ENCODE measurements at regions not wholly inside any gene's neighbourhood (a gene's known extent, or its start where the extent isn't known, plus 50 kb on each side); places are given as distances from the start of the nearest gene placed in this dataset.
A peak's percentile ranks its signal among the peaks of the same experiment; 100 is the strongest.
"Not testable (repeated sequence)": the region's sequence is repeated elsewhere in the genome, so short reads cannot be mapped to it uniquely, and the experiment has no call there.

GRCh38 chr2:226086190-226086589 lies 686.7 kb downstream of the NYAP2 start:
- ATAC-seq (replicated peaks in 6 of 8): no peak
- Histone ChIP-seq H3K4me1 (replicated peaks in 1 of 2) (no peaks in the 10 kb centered on the region), H3K4me3 (no peak overlapping the region), H3K27ac (no peak overlapping the region)
- in situ Hi-C loops (cut with MboI; ENCODE audit: low pct_unique_long_range_greater_than_20kb in 2 of 9, low sequenced_read_pairs in 9 of 9, unreplicated experiment in 9 of 9): no loop called here
- WGBS, 10 experiments: 0 to 33% (median 15%) methylated on average over 1 of the region's 1 CpG; no CpG with 5 or more reads in 6 of the 10 experiments

- H3K4me3 ChIP-seq; H3K27ac ChIP-seq; ATAC-seq (replicated peaks in 6 of 8); in situ Hi-C loops (cut with MboI; ENCODE audit: low pct_unique_long_range_greater_than_20kb in 2 of 9, low sequenced_read_pairs in 9 of 9, unreplicated experiment in 9 of 9); H3K4me1 ChIP-seq (replicated peaks in 1 of 2): not testable (repeated sequence)
These were observed 685.9 kb downstream of the NYAP2 start for GRCh38 chr2:226085425-226085824.

DNA sequence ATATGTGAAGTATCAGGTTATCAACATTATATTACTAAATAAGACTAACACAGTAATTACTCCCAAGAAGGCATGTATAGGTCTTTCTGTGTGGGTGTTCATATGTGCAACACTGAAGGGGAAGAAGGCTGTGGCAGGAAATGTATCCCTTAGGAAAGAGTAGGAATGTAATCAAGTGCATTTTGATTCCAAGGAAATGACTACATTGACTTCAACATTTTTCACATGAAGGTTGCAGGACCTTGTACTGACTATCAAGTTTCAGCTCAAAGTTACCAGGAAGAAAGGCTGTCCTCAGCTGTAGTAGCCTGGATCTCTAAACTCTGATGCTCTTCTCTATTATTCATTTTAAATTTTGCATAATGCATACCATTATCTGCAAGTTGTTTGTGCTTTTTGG lies 680.8 kb downstream of the NYAP2 start:
- ATAC-seq (replicated peaks in 6 of 8): peak in 2 of 8 experiments; percentile 33 to 67
- no peak overlapping the region for H3K4me3 ChIP-seq
- in situ Hi-C loops (cut with MboI; ENCODE audit: low pct_unique_long_range_greater_than_20kb in 2 of 9, low sequenced_read_pairs in 9 of 9, unreplicated experiment in 9 of 9): no loop called here
- no peaks in the 10 kb centered on the region for H3K4me1 ChIP-seq (replicated peaks in 1 of 2)
- H3K27ac ChIP-seq: no peak overlapping the region

DNA sequence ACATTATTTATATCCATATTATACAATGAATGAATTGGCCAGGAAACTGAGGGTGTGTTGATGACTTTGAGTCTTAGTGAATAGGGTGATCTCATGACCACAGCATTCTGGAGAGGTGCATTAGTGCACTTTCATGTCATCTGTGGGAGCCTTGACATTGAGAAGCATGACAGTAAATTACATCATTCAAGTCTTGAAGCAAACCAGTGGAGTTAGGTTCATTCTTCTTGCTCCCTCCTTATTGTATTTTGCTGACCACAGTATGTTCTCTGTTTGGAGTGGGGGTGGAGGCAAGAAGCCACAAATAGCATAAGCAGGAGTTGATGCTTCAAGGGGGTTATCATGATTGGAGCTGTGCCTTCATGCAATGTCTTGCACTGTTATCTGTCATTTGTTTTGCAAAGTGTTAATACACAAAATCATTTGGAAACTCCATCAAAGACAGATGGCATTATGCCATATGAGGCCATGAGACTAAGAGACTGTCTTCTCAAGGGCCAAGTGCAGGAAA lies 680.2 kb downstream of the NYAP2 start:
- no peak overlapping the region for H3K27ac ChIP-seq
- no peak overlapping the region for H3K4me3 ChIP-seq
- ATAC-seq (replicated peaks in 6 of 8): peak in 7 of 8 experiments; percentile 44 to 98 (median 75)
- H3K4me1 ChIP-seq (replicated peaks in 1 of 2): no peaks in the 10 kb centered on the region
- in situ Hi-C loops (cut with MboI; ENCODE audit: low pct_unique_long_range_greater_than_20kb in 2 of 9, low sequenced_read_pairs in 9 of 9, unreplicated experiment in 9 of 9): no loop called here

GRCh38 chr2:226079196-226079595 lies 679.7 kb downstream of the NYAP2 start:
- in situ Hi-C loops (cut with MboI; ENCODE audit: low pct_unique_long_range_greater_than_20kb in 2 of 9, low sequenced_read_pairs in 9 of 9, unreplicated experiment in 9 of 9): no loop called here
- ATAC-seq (replicated peaks in 6 of 8): no peak
- Histone ChIP-seq H3K27ac (no peak overlapping the region), H3K4me3 (no peak overlapping the region), H3K4me1 (replicated peaks in 1 of 2) (no peaks in the 10 kb centered on the region)

DNA sequence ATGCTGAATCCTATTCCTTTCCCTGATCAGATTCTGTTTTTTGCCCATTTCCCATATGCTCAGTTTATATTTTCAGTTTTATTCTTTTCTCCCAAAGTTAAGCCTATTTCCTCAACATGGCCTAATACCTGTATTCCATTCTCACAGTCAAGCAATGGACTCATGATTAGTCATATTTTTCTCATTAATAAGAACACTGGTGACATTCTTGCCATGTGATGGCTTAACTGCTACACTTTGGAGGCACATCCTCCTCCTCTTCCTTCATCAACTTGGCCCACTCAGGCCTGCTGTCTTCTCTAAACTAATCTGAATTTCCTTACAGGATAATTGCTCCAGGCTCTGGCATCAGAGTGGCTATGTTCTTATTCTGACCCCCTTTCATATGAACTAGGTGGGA lies 679.2 kb downstream of the NYAP2 start:
- Histone ChIP-seq H3K4me1 (replicated peaks in 1 of 2) (no peaks in the 10 kb centered on the region), H3K4me3 (no peak overlapping the region), H3K27ac (no peak overlapping the region)
- in situ Hi-C loops (cut with MboI; ENCODE audit: low pct_unique_long_range_greater_than_20kb in 2 of 9, low sequenced_read_pairs in 9 of 9, unreplicated experiment in 9 of 9): no loop called here
- no peak for ATAC-seq (replicated peaks in 6 of 8)

DNA sequence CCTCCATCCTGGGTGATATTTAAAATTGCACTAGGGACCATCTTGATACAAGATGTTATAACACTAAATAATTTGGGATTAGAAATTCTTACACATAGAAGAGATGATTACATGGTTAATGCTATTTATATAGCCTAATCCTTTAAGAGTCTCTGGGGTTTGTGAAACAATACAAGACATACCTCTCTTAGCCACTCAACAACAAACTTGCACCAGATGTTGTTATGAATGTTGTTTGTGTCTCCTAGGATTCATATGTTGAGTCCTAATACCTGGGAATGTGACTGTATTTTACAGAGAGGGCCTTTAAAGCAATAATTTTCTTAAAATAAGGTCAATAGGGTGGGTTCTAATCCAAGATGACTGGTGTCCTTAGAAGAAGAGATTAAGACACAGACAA lies 678.3 kb downstream of the NYAP2 start:
- H3K27ac ChIP-seq: no peak overlapping the region

GRCh38 chr2:226077031-226077430 lies 677.5 kb downstream of the NYAP2 start:
- ATAC-seq (replicated peaks in 6 of 8): no peak
- H3K27ac ChIP-seq: no peak overlapping the region
- in situ Hi-C loops (cut with MboI; ENCODE audit: low pct_unique_long_range_greater_than_20kb in 2 of 9, low sequenced_read_pairs in 9 of 9, unreplicated experiment in 9 of 9): no loop called here
- no peak overlapping the region for H3K4me3 ChIP-seq
- H3K4me1 ChIP-seq (replicated peaks in 1 of 2): no peaks in the 10 kb centered on the region

More for the DNA sequence above, 678.3 kb downstream of the NYAP2 start:
- Histone ChIP-seq H3K4me1 (replicated peaks in 1 of 2) (no peaks in the 10 kb centered on the region), H3K4me3 (no peak overlapping the region)
- in situ Hi-C loops (cut with MboI; ENCODE audit: low pct_unique_long_range_greater_than_20kb in 2 of 9, low sequenced_read_pairs in 9 of 9, unreplicated experiment in 9 of 9): no loop called here
- ATAC-seq (replicated peaks in 6 of 8): no peak

GRCh38 chr2:226076529-226076928 lies 677.0 kb downstream of the NYAP2 start:
- Histone ChIP-seq H3K27ac (no peak overlapping the region), H3K4me1 (replicated peaks in 1 of 2) (no peaks in the 10 kb centered on the region), H3K4me3 (no peak overlapping the region)
- WGBS, 10 experiments: 0 to 100% (median 50%) methylated on average over 1 of the region's 1 CpG; no CpG with 5 or more reads in 3 of the 10 experiments
- no peak for ATAC-seq (replicated peaks in 6 of 8)
- in situ Hi-C loops (cut with MboI; ENCODE audit: low pct_unique_long_range_greater_than_20kb in 2 of 9, low sequenced_read_pairs in 9 of 9, unreplicated experiment in 9 of 9): no loop called here

- ATAC-seq (replicated peaks in 6 of 8): peak in 1 of 8 experiments; percentile 28
- WGBS, 10 experiments: 39 to 92% (median 82%) methylated on average over 1 to 5 of the region's 5 CpGs
- Histone ChIP-seq H3K4me3 (no peak overlapping the region), H3K27ac (no peak overlapping the region), H3K4me1 (replicated peaks in 1 of 2) (no peaks in the 10 kb centered on the region)
- in situ Hi-C loops (cut with MboI; ENCODE audit: low pct_unique_long_range_greater_than_20kb in 2 of 9, low sequenced_read_pairs in 9 of 9, unreplicated experiment in 9 of 9): no loop called here
These were observed 674.9 kb downstream of the NYAP2 start for GRCh38 chr2:226074391-226074790.

- Histone ChIP-seq H3K4me1 (replicated peaks in 1 of 2) (no peaks in the 10 kb centered on the region), H3K27ac (no peak overlapping the region), H3K4me3 (no peak overlapping the region)
- 44 to 100% (median 85%) methylated on average over 1 to 2 of the region's 2 CpGs; no CpG with 5 or more reads in 2 of the 10 experiments for WGBS, 10 experiments
- no peak for ATAC-seq (replicated peaks in 6 of 8)
- in situ Hi-C loops (cut with MboI; ENCODE audit: low pct_unique_long_range_greater_than_20kb in 2 of 9, low sequenced_read_pairs in 9 of 9, unreplicated experiment in 9 of 9): no loop called here
These were observed 674.1 kb downstream of the NYAP2 start for GRCh38 chr2:226073496-226074160.

GRCh38 chr2:226066873-226067272 lies 667.4 kb downstream of the NYAP2 start:
- Histone ChIP-seq H3K4me1 (replicated peaks in 1 of 2) (peaks cover 6 to 11% of the 10 kb centered on the region in 2 donors), H3K4me3 (no peak overlapping the region), H3K27ac (no peak overlapping the region)
- ATAC-seq (replicated peaks in 6 of 8): no peak
- in situ Hi-C loops (cut with MboI; ENCODE audit: low pct_unique_long_range_greater_than_20kb in 2 of 9, low sequenced_read_pairs in 9 of 9, unreplicated experiment in 9 of 9): no loop called here
- 67 to 97% (median 80%) methylated on average over 1 to 4 of the region's 4 CpGs; no CpG with 5 or more reads in 3 of the 10 experiments for WGBS, 10 experiments

DNA sequence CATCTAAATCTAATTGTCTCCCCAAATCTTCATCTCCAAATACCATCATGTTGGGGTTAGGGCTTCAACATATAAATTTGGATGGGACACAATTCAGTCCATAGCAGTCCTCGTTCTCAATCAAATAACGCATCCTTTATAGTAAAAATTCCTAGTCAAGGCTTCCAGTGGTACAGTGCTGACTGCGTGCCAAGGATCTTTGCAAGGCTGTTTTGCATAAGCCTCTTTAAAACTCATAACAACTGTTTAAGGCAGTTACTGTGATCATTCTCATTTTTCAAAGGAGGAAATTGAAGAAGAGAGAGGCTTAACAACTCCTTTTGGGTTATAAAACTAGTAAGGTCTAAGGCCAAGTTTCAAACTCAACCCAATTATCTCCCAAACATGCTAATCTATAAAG lies 666.9 kb downstream of the NYAP2 start:
- in situ Hi-C loops (cut with MboI; ENCODE audit: low pct_unique_long_range_greater_than_20kb in 2 of 9, low sequenced_read_pairs in 9 of 9, unreplicated experiment in 9 of 9): no loop called here
- peak in 1 of 8 experiments; percentile 10 for ATAC-seq (replicated peaks in 6 of 8)
- Histone ChIP-seq H3K4me1 (replicated peaks in 1 of 2) (peaks cover 6 to 11% of the 10 kb centered on the region in 2 donors), H3K27ac (no peak overlapping the region), H3K4me3 (no peak overlapping the region)
- 63 to 100% (median 86%) methylated on average over 1 to 3 of the region's 3 CpGs; no CpG with 5 or more reads in 1 of the 10 experiments for WGBS, 10 experiments

DNA sequence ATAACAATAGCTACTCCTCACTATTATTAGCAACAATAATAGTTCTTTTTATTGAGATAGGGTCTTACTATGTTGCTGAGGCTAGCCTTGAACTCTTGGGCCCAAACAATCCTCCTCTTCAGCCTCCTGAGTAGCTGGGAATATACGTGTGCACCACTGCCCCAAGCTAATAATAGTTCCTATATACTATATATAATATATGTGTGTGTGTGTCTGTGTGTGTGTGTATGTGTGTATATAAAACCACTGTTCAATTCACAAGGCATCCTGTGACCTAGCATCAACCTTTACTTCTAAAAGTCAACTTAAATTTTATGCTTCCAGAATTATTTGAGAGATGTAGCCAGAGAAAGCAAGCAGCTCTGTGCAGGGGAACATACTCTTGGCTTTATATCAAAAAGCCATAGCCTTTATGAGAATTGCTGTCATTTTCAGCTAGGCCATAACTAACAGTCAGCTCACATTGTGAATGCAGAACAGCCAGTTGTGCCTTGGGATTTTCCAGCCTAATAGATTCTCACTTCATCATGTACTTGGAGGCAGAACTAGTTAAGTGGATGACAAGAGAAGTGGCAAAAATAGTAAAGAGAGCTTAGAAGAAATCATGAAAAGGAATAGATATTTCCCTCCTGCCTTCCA lies 665.5 kb downstream of the NYAP2 start:
- ATAC-seq (replicated peaks in 6 of 8): peak in 5 of 8 experiments; percentile 66 to 95 (median 85)
- in situ Hi-C loops (cut with MboI; ENCODE audit: low pct_unique_long_range_greater_than_20kb in 2 of 9, low sequenced_read_pairs in 9 of 9, unreplicated experiment in 9 of 9): no loop called here
- no peak overlapping the region for H3K4me3 ChIP-seq
- no peak overlapping the region for H3K27ac ChIP-seq
- 60 to 100% (median 100%) methylated on average over 1 of the region's 1 CpG; no CpG with 5 or more reads in 7 of the 10 experiments for WGBS, 10 experiments
- H3K4me1 ChIP-seq (replicated peaks in 1 of 2): peaks cover 6 to 11% of the 10 kb centered on the region in 2 donors
